ENCODE measurements at regions not wholly inside any gene's neighbourhood (a gene's known extent, or its start where the extent isn't known, plus 50 kb on each side); places are given as distances from the start of the nearest gene placed in this dataset.

- no peak for TF ChIP-seq CTCF (IDR thresholded peaks at IDR 0.05; ENCODE audit: insufficient read depth, low read length)
- no peak for TF ChIP-seq POLR2AphosphoS5 (IDR thresholded peaks at IDR 0.05; ENCODE audit: low read depth)
- TF ChIP-seq REST (IDR thresholded peaks at IDR 0.05; ENCODE audit: insufficient replicate concordance, low read depth) = no peak
- TF ChIP-seq SPI1 (IDR thresholded peaks at IDR 0.05; ENCODE audit: borderline replicate concordance, low read depth) = no peak
- no peak for TF ChIP-seq GABPA (IDR thresholded peaks at IDR 0.05; ENCODE audit: low read depth)
These were observed 70.1 kb upstream of the CCDC180 start for GRCh38 chr9:97237311-97237786.

Measured in HL-60 (cell line).